H9 (cell line): ENCODE measurements at regions not wholly inside any gene's neighbourhood (a gene's known extent, or its start where the extent isn't known, plus 50 kb on each side); places are given as distances from the start of the nearest gene placed in this dataset.

ENCODE experiments used
- DNase-seq: peaks from one replicate; pipeline ENCODE4 v3.0.0-alpha.2; 2017
- H2AFZ ChIP-seq: one replicate; pipeline ENCODE4 v1.6.1; 2013; ENCODE audit warnings: mild to moderate bottlenecking, low read length, control low read depth, moderate library complexity
- H2AK5ac ChIP-seq: 2 replicates; pipeline ENCODE4 v1.6.1; 2013; ENCODE audit warnings: low read length, control low read depth, mixed read lengths; ENCODE audit not compliant: insufficient read length
- H2BK120ac ChIP-seq: one replicate; pipeline ENCODE4 v1.6.1; 2013; ENCODE audit warnings: low read depth, mild to moderate bottlenecking, low read length, control low read depth, inconsistent platforms; ENCODE audit not compliant: poor library complexity, severe bottlenecking
- H2BK12ac ChIP-seq: 2 replicates; pipeline ENCODE4 v1.6.1; 2013; ENCODE audit warnings: low read length, control low read depth, mixed read lengths, low read depth; ENCODE audit not compliant: insufficient read length
- H2BK15ac ChIP-seq: 2 replicates; pipeline ENCODE4 v1.6.1; 2013; ENCODE audit warnings: low read depth, low read length, control low read depth
- H2BK20ac ChIP-seq: one replicate; pipeline ENCODE4 v1.6.1; 2013; ENCODE audit warnings: low read depth, mild to moderate bottlenecking, low read length, control low read depth, inconsistent platforms; ENCODE audit not compliant: poor library complexity, severe bottlenecking
- H2BK5ac ChIP-seq: 2 replicates; pipeline ENCODE4 v1.6.1; 2013; ENCODE audit warnings: low read length, control low read depth, mixed read lengths; ENCODE audit not compliant: insufficient read length
- H3K14ac ChIP-seq: 2 replicates; pipeline ENCODE4 v1.6.1; 2013; ENCODE audit warnings: low read length, control low read depth; ENCODE audit not compliant: insufficient read depth
- H3K18ac ChIP-seq: 2 replicates; pipeline ENCODE4 v1.6.1; 2013; ENCODE audit warnings: low read depth, mild to moderate bottlenecking, mixed read lengths, low read length, control low read depth; ENCODE audit not compliant: insufficient read length
- H3K23ac ChIP-seq: 2 replicates; pipeline ENCODE4 v1.6.1; 2013; ENCODE audit warnings: low read length, control low read depth, mixed read lengths, low read depth; ENCODE audit not compliant: insufficient read length
- H3K23me2 ChIP-seq: 2 replicates; pipeline ENCODE4 v1.6.1; 2013; ENCODE audit warnings: low read depth, mild to moderate bottlenecking, mixed read lengths, low read length, control low read depth; ENCODE audit not compliant: insufficient read length, poor library complexity, severe bottlenecking
- H3K27ac ChIP-seq: 2 replicates; pipeline ENCODE4 v1.5.1; 2013; ENCODE audit warnings: low read length, control low read depth, mixed read lengths, low read depth; ENCODE audit not compliant: insufficient read length
- H3K27me3 ChIP-seq: 2 replicates; pipeline ENCODE4 v1.6.1; 2013; ENCODE audit warnings: low read length, control low read depth, inconsistent platforms; ENCODE audit not compliant: insufficient read depth
- H3K4ac ChIP-seq: 2 replicates; pipeline ENCODE4 v1.6.1; 2013; ENCODE audit warnings: low read depth, mild to moderate bottlenecking, control low read depth, inconsistent platforms, low read length, moderate library complexity
- H3K4me1 ChIP-seq: 2 replicates; pipeline ENCODE4 v1.6.1; 2013; ENCODE audit warnings: low read length, control low read depth, inconsistent platforms; ENCODE audit not compliant: insufficient read depth
- H3K4me2 ChIP-seq: 2 replicates; pipeline ENCODE4 v1.6.1; 2013; ENCODE audit warnings: low read length, control low read depth, mixed read lengths; ENCODE audit not compliant: insufficient read length, insufficient read depth
- H3K56ac ChIP-seq: 2 replicates; pipeline ENCODE4 v1.6.1; 2013; ENCODE audit warnings: low read depth, mild to moderate bottlenecking, mixed read lengths, low read length, control low read depth; ENCODE audit not compliant: insufficient read length
- H3K79me1 ChIP-seq: 2 replicates; pipeline ENCODE4 v1.6.1; 2013; ENCODE audit warnings: low read depth, mild to moderate bottlenecking, moderate library complexity, low read length, control low read depth, inconsistent platforms; ENCODE audit not compliant: insufficient read depth, poor library complexity, severe bottlenecking
- H3K79me2 ChIP-seq: 2 replicates; pipeline ENCODE4 v1.6.1; 2013; ENCODE audit warnings: low read length, control low read depth, inconsistent platforms; ENCODE audit not compliant: insufficient read depth
- H3K9ac ChIP-seq: 2 replicates; pipeline ENCODE4 v1.6.1; 2013; ENCODE audit warnings: low read length, control low read depth, mixed read lengths; ENCODE audit not compliant: insufficient read length; ENCODE audit errors: extremely low read depth
- H3K9me3 ChIP-seq: one replicate; pipeline ENCODE4 v1.6.1; 2013; ENCODE audit warnings: low read depth, low read length, inconsistent platforms; ENCODE audit not compliant: control insufficient read depth
- H3T11ph ChIP-seq: one replicate; pipeline ENCODE4 v1.6.1; 2013; ENCODE audit warnings: mild to moderate bottlenecking, low read length, control low read depth, inconsistent platforms
- H4K20me1 ChIP-seq: one replicate; pipeline ENCODE4 v1.6.1; 2013; ENCODE audit not compliant: control insufficient read depth, insufficient read length, insufficient read depth
- H4K5ac ChIP-seq: 2 replicates; pipeline ENCODE4 v1.6.1; 2013; ENCODE audit warnings: low read depth, mild to moderate bottlenecking, mixed read lengths, low read length, control low read depth; ENCODE audit not compliant: insufficient read length
- H4K8ac ChIP-seq: replicated peaks from 2 replicates; pipeline ENCODE4 v1.6.1; 2013; ENCODE audit warnings: low read length, control low read depth, mixed read lengths, low read depth; ENCODE audit not compliant: insufficient read length
- H4K91ac ChIP-seq: 2 replicates; pipeline ENCODE4 v1.6.1; 2013; ENCODE audit warnings: low read depth, mild to moderate bottlenecking, moderate library complexity, mixed read lengths, low read length, control low read depth; ENCODE audit not compliant: insufficient read length
- H3K27ac Mint-ChIP-seq, 3 experiments: 2 replicates in 2 of 3; 3 replicates in 1 of 3; pipeline ENCODE4 v1.8.0; 2020 to 2021; ENCODE audit warnings: mixed read lengths in 3 of 3, mild to moderate bottlenecking in 1 of 3, moderate library complexity in 1 of 3
- H3K27me3 Mint-ChIP-seq: 2 replicates; pipeline ENCODE4 v1.8.0; 2021; ENCODE audit warnings: low read depth, mild to moderate bottlenecking, moderate library complexity, mixed read lengths
- H3K36me3 Mint-ChIP-seq, 3 experiments: 2 replicates in 2 of 3; 3 replicates in 1 of 3; pipeline ENCODE4 v1.8.0; 2020 to 2021; ENCODE audit warnings: low read depth in 3 of 3, mixed read lengths in 3 of 3; ENCODE audit not compliant: insufficient read depth in 1 of 3
- H3K4me1 Mint-ChIP-seq, 2 experiments: 2 replicates each; pipeline ENCODE4 v1.8.0; 2020; ENCODE audit warnings: mixed read lengths in 2 of 2
- H3K4me3 Mint-ChIP-seq, 2 experiments: 2 replicates in 1 of 2; 3 replicates in 1 of 2; pipeline ENCODE4 v1.8.0; 2020 to 2021; ENCODE audit warnings: mild to moderate bottlenecking in 2 of 2, mixed read lengths in 2 of 2, moderate library complexity in 1 of 2
- H3K9me3 Mint-ChIP-seq, 2 experiments: 2 replicates in 1 of 2; 3 replicates in 1 of 2; pipeline ENCODE4 v1.8.0; 2020; ENCODE audit warnings: mild to moderate bottlenecking in 2 of 2, mixed read lengths in 2 of 2, moderate library complexity in 1 of 2
- WGBS: extraction: QIAGEN DNeasy Blood & Tissue Kit; methylation state at CpG from one replicate; pipeline ENCODE4 v1.1.7; 2013; ENCODE audit warnings: missing lambda C conversion rate, low lambda C conversion rate, mixed read lengths; ENCODE audit not compliant: insufficient read length; ENCODE audit errors: extremely low coverage; 5-methylcytosine and 5-hydroxymethylcytosine counted together
- TF ChIP-seq, protein P1 (sequence below): fragments of 200-600 bp; sonication (generic); conservative IDR thresholded peaks from 3 replicates; pipeline ENCODE4 v1.8.0; 2021; ENCODE audit warnings: antibody characterized with exemption, mild to moderate bottlenecking

DNA sequence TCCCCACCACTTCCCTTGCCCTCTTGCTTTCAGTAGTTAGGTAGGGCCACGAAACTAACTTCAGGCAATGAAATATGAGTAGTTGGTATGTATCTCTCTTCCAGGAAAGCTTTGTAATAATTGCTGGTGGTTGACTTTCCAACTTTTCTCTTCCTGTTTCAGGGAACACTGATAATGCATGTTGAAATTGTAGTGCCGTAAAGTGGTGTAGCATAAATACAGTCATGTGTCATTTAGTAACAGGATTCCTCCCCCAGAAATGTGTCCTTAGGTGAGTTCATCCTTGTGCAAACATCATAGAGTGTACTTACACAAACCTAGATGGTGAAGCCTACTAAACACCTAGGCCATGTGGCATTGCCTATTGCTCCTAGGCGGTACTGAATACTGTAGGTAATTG is 429.2 kb downstream of the PID1 start:
- no peaks in the 10 kb centered on the region for H3K9me3 Mint-ChIP-seq
- no CpG with 5 or more reads among the region's 3 CpGs for WGBS
- H2BK120ac ChIP-seq, result no peak overlapping the region

More for the DNA sequence above, 429.2 kb downstream of the PID1 start:
- H3K23ac ChIP-seq, result no peak overlapping the region
- H2BK5ac ChIP-seq, result no peak overlapping the region
- no peak overlapping the region for H2BK15ac ChIP-seq
- no peak for DNase-seq
- H3K36me3 Mint-ChIP-seq, result no peaks in the 10 kb centered on the region
- no peak overlapping the region for H3K14ac ChIP-seq
- TF ChIP-seq, protein P1, sequence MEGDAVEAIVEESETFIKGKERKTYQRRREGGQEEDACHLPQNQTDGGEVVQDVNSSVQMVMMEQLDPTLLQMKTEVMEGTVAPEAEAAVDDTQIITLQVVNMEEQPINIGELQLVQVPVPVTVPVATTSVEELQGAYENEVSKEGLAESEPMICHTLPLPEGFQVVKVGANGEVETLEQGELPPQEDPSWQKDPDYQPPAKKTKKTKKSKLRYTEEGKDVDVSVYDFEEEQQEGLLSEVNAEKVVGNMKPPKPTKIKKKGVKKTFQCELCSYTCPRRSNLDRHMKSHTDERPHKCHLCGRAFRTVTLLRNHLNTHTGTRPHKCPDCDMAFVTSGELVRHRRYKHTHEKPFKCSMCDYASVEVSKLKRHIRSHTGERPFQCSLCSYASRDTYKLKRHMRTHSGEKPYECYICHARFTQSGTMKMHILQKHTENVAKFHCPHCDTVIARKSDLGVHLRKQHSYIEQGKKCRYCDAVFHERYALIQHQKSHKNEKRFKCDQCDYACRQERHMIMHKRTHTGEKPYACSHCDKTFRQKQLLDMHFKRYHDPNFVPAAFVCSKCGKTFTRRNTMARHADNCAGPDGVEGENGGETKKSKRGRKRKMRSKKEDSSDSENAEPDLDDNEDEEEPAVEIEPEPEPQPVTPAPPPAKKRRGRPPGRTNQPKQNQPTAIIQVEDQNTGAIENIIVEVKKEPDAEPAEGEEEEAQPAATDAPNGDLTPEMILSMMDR, result no peak
- H4K91ac ChIP-seq, result no peak overlapping the region
- H4K8ac ChIP-seq, result no peak overlapping the region
- no peaks in the 10 kb centered on the region for H3K79me2 ChIP-seq
- H2BK20ac ChIP-seq, result no peak overlapping the region
- no peaks in the 10 kb centered on the region for H4K20me1 ChIP-seq
- no peaks in the 10 kb centered on the region for H3K79me1 ChIP-seq
- H3K27me3 Mint-ChIP-seq, result no peaks in the 10 kb centered on the region
- H3K56ac ChIP-seq, result no peak overlapping the region
- H2BK12ac ChIP-seq, result no peak overlapping the region
- H4K5ac ChIP-seq, result no peak overlapping the region
- no peak overlapping the region for H3K18ac ChIP-seq
- peaks cover 0 to 3% of the 10 kb centered on the region in 2 experiments; a peak in 1 of 4 replicates for H3K4me1 Mint-ChIP-seq
- no peaks in the 10 kb centered on the region for H3K23me2 ChIP-seq
- H3K27me3 ChIP-seq, result no peaks in the 10 kb centered on the region
- H2AFZ ChIP-seq, result no peak overlapping the region
- no peak overlapping the region for H3K4ac ChIP-seq
- H3K9me3 ChIP-seq, result no peaks in the 10 kb centered on the region
- H3K27ac Mint-ChIP-seq, result no peak overlapping the region
- no peak overlapping the region for H3K9ac ChIP-seq
- no peak overlapping the region for H3K4me3 Mint-ChIP-seq
- no peak overlapping the region for H3K4me2 ChIP-seq
- no peak overlapping the region for H3K27ac ChIP-seq
- no peaks in the 10 kb centered on the region for H3K4me1 ChIP-seq
- H2AK5ac ChIP-seq, result no peak overlapping the region
- no peak overlapping the region for H3T11ph ChIP-seq
